ENCODE measurements at regions not wholly inside any gene's neighbourhood (a gene's known extent, or its start where the extent isn't known, plus 50 kb on each side); places are given as distances from the start of the nearest gene placed in this dataset.
"Not testable (repeated sequence)": the region's sequence is repeated elsewhere in the genome, so short reads cannot be mapped to it uniquely, and the experiment has no call there.

DNA sequence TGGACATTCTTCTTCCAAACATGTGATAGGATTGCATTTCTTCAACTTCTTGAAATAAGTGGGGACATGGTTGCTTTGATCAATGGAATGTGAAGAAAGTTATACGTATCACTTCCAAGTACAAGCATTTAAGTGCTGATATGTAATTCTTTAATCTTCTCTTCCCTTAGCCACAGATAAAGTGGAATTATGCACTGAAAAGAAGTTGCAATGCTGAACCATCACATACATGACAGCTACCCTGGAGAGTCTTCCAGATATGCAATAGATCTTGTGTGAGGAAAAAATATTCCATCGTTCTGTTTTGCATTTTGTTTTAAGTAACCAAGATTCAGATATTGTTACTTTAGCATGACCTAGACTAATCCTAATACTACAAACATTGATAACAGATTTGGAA is 674.3 kb downstream of the NSUN3 start:
- no peak for DNase-seq

DNA sequence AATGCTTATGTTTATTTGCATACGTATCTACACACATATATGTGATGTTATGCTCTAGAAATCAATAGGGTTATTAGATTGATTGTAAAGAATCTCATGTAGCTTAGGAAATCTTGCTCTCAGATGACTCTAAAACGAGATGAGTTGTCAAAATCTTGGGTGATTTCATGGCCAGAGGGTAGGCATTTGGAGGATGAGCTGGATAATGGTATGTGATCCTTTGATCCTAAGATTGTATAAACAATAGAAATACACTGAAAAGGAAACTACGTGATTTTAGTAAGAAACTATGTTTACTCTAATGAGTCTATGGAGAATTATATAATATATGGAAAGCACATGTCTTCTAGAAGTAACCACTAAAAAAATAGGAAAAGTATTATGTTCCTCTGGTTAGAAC is 676.6 kb downstream of the NSUN3 start:
- no peak for DNase-seq

DNA sequence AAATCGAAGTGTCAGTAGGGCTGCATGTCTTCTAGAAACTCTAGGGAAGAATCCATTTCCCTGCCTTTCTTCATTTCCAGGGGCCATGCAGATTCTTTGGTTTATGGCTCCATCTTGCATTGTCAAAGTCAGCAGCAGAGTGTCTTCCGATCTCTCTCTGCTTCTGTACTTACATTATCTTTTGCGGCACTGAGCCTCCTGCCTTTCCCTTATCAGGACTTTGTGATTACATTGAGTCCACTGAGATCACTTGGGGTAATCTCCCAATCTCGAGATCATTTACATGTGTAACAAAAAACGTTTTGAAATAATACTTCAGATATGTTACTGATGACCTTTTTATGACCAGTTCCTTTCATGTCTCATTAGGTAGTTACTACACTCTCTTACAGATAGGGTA is 695.9 kb downstream of the NSUN3 start:
- no peak for DNase-seq

DNA sequence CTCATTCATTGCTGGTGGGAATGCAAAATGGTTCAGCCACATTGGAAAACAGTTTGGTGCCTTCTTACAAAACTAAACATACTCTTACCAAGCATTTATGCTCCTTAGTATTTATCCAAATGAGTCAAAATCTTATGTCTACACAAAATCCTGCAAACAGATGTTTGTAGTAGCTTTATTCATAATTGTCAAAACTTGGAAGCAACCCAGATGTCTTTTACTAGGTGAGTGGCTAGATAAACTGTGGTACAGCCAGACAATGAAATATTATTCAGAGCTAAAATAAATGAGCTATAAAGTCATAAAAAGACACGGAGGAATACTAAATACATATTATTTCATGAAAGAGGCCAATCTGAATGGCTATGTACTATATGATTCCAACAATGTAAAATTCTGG is 709.5 kb downstream of the NSUN3 start:
- no peak for DNase-seq

DNA sequence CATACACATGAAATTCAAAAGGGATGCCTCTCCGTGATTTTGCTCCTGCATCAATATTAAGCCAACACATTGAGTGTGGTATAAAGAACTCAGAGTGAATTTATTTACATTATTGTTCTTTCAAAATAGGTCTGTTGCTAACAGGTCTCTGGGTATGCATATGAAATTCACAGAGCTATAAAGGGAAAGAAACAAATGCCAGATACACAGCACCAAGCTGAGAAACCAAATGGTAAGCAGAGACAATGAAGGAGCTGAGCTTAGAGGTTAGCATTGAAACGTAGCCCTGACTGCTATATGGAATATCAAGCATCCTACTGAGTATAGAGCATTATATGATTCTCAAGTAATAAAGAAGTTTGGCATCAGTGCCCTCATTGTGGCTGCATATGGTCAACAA is 712.9 kb downstream of the NSUN3 start:
- no peak for DNase-seq

DNA sequence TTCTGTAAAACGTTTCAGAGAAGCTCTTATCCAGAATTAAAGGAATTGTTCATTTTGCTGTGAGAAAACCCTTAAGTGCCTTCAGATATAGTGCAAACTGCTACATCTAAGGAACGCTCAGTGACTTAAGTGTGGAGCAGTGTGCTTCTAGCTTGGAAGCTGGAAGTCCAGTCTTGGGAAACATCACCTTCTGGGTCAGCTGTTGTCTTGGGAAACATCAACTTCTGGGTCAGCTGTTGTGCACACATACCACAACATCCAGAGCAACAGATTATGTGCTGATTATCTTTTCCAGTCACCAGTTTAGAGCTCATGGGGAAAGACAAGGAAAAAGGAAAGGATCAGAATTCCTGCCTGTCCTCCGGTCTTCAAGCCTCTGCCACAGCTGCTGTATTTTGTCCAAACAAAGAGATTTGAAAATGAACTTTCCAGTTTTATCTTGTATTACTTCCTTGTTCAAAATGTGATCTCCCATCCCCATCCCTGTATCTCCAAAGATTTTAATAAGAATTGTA is 713.6 kb downstream of the NSUN3 start:
- no peak for DNase-seq

DNA sequence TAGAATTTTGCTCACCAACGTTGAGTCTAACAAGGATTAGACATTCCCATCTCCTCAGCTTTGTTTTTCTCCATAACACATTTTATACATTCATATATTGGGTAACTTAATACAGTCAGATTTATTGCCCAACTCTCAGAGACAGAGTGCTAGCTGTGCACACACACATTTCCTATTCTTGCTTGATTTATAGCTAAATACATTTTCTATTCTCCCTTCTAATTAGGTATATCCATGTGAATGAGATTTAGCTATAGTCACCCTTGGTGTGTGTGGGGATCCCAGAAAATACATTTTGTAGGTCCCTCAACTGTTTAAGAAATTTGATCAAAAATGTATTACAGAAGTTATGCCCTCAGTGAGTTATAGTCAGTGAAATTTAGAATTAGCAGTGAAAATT is 715.4 kb downstream of the NSUN3 start:
- no peak for DNase-seq

DNA sequence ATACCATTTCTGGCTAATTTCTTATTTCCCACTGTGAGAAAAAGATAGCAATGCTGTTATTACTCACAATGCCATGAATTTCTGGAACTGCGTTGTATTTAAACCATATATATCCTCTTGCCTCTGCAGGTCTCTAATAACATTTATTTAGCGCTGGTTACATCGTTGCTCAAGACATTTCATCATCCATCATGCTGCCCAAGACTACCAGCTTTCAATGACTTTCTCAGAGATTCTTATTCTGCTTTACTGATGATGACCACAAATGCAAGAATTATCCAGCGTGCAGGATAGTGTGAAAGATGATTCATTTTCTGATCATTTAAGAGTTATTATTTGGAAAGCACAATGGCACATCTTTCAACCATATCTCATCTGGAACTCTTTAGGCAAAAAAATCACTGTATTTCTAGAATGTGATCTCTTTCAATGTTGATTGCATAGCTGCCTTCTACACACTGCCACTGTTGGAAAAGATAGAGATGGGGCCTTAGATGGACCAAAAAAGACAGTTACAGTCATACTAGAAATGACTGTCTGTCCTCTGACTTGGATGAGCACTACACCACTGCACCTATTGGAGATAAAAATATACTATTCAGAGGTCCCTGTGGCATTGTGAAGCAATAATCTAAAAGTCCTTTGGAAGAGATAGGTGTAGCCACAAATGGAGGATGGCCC is 716.1 kb downstream of the NSUN3 start:
- DNase-seq: no peak

DNA sequence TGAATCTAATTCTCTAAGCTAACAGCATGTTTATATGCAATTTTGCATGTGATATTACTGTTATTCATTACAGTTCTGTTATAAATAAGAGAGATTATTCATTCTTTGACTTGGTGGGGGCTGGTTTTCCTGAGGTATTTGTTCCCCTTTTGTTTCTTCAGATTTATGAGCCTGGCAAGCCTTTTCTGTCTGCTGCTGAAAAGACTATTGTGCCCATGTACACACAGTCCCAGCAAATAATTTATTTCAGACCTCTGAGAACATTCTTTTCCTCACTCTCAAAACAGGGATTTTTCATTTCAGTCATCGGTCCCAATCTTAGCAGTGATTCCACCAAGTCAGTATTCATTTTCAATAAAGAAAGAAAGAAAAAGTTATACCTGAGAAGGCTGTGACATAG is 716.8 kb downstream of the NSUN3 start:
- DNase-seq: no peak

DNA sequence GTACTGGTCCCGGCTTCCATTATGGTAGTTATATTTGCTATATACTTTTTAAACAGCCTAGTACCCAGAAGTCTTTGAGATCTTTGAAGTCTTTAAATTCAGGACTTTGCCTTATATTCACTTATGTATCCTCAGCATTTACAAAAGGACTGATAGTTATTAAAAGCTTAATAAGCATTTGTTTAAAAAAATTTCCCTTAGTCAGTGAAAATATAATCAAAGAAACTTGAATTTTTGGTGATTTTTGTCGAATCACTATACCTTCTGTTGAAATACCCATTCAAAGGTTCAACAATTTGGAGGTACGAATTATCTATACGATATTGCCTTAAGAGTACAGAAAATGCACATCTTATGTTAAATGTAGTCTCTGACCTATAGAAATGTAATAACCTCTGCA is 721.4 kb downstream of the NSUN3 start:
- no peak for DNase-seq

DNA sequence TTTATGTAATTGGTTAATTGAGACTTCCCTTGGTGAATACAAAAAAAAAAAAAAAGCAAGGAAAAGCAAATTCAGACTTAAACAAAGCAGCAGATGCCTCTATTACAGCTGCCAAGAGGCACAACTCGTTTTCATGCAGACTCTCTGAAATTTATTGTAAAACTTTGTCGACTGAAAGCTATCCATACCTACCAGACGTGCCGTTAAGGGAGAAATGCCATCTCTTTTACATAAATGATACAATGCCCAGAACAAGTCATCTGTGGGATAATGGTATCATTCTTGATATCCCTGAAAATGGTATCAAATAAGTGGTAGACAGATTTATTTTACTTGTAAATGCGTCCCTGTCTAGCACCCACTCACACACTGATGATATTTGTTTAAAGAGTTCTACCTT is 724.2 kb downstream of the NSUN3 start:
- DNase-seq: no peak

DNA sequence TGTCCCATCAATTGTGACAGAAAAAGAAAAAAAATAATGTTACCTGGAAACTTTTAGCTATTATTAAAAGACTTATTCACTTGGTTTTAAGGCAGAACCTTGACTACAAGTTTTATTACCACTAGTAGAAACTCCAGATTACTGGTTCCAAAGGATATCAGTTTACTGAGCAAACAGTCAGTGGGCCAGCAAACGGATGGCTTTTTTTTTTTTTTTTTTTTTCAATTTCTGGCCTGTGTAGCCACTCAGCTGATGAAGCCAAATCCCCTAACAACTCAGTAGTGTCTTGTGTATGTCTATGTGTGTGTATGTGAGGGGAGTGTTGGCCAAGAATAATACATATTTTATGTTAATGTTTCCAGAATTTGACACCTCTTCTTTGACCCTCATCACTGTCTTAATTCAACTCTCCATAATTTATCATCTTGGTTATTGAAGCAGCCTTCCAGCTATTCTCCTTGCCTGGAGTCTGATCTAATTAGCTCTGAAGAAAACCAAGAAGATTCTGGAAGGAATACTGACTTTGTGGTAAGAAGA is 724.9 kb downstream of the NSUN3 start:
- DNase-seq: peak; percentile 33 to 37

DNA sequence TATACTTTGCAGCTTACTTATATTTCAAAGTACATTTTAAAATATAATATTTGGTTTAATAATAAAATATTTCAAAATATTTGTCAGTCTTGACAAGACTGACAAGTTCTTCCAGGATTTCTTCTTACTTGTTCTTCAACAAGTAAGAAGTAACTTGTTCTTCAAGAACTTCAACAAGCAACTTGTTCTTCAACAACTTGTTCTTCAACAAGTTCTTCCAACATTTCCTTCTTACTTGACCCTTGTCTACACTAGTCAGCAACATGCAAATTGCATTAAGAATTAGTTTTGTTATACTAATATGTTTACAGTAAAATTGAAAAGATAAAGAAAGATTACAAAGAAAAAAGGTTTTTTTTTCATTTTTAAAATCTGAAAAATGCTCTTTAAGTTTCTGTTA is 731.7 kb downstream of the NSUN3 start:
- no peak for DNase-seq

DNA sequence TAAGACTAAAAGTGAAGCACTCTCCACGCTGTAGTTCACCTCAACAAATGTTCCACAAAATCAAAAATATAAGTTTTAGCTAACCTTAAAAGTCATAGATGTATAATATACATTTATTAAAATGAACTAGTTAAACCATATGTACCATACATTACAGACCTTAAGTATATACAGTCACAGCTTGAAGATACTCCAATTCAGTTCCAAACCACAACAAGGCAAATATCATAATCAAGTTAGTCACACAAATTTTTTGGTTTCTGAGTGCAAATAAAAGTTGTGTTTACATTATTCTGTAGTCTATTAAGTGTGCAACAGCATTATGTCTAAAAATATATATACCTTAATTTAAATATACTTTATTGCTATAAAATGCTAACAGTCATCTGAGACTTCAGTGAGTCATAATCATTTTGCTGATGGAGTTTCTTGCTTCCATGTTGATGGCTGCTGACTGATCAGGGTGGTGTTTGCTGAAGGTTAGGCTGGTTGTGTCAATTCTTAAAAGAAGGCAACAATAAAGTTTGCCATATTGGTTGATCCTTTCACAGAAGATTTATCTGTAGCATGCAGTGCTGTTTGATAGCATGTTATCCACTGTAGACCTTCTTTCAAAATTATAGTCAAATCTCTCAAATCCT is 736.7 kb downstream of the NSUN3 start:
- no peak for DNase-seq

DNA sequence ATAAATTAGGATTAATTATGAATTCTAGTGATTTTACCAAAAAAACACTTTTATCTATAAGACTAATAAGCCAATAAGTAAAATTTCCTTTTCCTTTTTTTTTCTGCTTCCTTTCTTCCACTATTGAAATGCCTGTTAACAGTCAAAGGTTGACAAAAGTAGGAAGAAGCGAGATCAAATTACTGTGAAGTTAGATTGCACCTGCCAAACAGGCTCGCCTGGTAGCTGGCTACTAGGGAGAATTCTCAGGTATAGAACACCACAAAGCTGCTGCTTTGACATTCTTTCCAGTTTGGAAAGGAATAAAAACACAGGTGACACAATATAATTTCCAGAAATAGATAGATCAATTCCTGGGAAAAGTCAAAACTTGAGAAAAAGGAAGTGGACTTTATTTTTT is 749.0 kb downstream of the NSUN3 start:
- DNase-seq: peak; percentile 4 to 16

DNA sequence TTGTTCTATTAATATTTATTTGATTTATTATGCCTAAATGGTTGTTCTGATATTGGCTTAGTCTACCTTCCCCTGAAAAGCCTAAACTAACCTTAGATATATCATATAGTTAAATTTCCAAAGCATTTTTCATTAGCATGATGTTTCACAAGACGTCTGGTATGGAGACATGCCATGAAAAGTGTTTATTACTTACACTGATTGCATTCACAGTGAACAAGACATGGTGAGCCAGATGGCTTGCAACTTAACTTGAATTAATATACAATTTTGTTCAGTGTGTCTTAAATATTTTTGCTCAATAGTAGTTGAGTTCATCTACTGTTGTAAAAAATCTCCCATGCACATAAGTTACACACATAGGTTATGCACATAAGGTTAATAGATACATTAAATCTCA is 758.4 kb downstream of the NSUN3 start:
- DNase-seq: no peak

DNA sequence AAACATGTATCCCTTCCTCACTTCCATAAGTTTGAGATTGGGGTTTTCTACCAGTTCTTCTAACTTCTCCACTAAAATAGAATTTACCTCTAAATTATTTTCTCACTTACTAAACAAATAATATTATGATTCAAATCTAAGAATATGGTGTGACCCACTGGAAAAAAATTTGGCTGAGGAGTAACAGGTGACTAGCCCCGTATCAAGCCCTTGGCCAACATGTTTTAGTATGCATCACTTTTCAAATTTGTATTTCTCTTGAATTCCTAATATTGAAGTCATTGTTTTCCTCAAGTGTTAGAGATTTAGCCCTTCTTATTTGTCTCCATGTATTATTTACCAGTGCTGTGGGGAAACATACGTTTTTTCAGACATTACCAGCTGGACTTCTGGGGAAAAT is 759.4 kb downstream of the NSUN3 start:
- DNase-seq: no peak

DNA sequence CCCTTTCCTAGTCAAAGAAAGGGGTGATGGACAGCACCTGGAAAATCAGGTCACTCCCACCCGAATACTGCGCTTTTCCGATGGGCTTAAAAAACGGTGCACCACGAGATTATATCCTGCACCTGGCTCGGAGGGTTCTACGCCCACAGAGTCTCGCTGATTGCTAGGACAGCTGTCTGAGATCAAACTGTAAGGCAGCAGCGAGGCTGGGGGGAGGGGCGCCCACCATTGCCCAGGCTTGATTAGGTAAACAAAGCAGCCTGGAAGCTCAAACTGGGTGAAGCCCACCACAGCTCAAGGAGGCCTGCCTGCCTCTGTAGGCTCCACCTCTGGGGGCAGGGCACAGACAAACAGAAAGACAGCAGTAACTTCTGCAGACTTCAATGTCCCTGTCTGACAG is 783.4 kb downstream of the NSUN3 start:
- DNase-seq: not testable (repeated sequence)

DNA sequence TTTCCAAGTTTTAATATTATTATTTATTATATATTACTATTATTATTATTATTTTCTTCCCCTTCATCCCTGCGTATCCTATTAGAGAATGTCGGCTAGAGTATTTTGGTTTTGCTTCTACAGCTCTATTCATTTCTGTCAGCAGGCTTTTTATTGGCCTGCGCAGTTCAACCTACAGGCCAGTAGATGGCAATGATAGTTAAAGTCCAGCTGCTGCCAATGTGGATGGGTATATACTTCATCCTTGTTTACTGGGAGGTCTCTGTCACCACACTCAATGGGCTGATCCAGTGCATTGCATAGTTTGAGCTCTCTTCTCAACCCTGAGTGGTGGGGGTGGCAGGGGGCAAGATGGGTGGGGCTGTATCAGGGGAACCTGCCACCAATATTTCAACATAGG is 799.8 kb downstream of the NSUN3 start:
- peak; percentile 32 to 34 for DNase-seq

DNA sequence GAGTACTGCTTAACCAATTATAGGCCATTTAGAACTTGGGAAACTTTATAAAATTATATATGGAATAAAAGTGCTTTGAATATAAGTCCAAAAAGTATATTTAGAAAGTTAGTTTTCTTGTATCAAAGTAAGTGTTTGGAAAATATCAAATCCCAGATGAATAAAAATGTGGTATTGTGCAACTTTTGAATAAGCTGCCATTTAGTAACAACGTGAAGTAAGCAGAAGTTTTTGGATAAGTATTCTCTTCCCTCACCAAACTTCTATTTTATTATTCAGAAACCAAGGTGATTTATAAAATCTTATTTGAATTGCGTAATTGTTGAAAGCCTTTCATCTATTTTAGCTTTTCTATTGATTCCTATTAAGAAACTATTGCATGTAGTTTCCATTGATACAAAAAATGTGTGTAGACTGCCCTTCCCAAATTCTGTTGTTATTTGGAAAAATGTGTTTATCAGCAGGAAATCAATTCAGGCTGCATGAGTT is 806.2 kb downstream of the NSUN3 start:
- DNase-seq: no peak

DNA sequence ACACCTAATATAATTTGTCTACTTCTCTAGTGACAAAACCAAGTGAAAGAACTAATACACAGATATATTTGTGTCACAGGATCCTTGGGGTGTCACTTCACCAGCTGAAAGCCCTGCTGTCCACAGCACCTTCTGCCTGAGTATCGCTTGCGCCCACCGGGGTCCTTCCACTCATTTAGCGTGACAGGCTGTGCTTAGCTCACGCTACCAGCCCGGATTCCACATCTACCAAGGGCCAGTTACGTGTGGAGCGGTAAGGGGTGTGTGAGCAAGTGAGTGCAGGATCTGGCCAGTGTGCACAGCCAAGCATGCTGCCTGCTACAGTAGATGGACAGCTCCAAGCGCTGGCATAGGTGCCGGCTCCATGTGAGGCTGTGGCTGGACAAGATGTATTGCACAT is 810.9 kb downstream of the NSUN3 start:
- DNase-seq: no peak

DNA sequence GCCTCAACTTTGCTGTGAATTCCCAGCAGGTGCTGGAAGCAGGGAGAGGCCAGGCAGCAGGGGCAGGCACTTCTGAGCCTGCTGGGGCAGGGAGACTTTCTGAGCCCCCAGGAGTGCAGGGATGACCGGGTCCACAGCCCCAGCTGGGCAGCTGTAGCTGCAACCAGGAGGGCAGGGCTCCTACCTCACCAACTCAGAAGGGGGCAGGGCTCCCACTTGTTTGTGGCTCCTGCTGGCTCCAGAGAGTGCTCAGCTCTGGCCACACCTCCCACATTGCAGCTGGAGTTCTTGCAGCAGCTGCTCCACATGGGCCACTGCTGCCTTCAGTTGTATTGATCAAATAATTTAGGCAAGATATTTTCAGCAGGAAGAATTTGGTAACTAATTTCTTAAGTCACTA is 812.3 kb downstream of the NSUN3 start:
- DNase-seq: peak; percentile 44 to 51

DNA sequence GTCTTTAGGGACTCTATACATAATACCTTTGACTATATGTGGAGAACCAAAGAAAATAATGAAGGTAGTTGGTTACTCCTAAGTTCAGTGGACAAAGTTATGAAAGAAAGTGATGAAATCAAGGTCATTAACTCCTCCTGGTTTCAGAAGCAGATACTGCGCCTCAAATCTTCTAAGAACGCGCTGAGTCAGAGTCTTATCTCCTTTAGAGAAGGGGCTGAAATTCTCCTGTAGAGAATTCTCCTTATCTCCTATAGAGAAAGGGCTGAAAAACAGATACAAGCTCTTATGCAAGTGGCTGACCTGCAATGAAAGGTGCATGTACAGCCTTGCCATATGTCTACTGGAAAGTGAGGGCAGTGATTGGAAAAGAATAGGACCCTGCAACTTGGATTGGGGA is 824.2 kb downstream of the NSUN3 start:
- no peak for DNase-seq

DNA sequence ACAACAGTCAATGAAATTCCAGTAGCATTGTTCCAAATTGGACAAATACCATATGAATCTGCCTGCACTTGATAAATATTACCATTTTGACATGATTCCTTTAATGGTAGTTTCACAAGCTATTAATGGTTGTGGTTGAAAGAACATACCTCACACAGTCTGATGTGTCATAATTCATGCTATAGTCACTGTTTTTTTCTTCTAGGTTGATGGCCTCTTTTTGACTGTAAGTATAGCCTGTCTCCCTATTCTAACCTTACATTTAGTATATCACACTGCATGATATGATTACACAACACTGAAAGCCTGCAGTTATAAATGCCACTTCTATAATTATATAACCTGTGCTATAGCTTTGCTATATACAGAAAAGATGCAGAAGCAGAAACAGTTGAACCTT is 834.1 kb downstream of the NSUN3 start:
- no peak for DNase-seq
